ENCODE measurements at regions not wholly inside any gene's neighbourhood (a gene's known extent, or its start where the extent isn't known, plus 50 kb on each side); places are given as distances from the start of the nearest gene placed in this dataset.

- H3K4me3 ChIP-seq (replicated peaks in 1 of 2; ENCODE audit: low read depth in 1 of 2, low read length in 2 of 2), result no peak overlapping the region
- no TSS peak for BruUV-seq (replicated peaks)
- no peaks in the 10 kb centered on the region for H4K20me1 ChIP-seq (ENCODE audit: insufficient read depth)
- no peak overlapping the region for H3K4me2 ChIP-seq (ENCODE audit: low read length)
- DNase-seq (ENCODE audit: low read depth, low spot score) (no peak), ATAC-seq (no peak)
- no peak overlapping the region for H2AFZ ChIP-seq (ENCODE audit: low read depth, low read length, poor library complexity, severe bottlenecking)
- no peaks in the 10 kb centered on the region for H3K9me2 ChIP-seq (ENCODE audit: insufficient read depth)
- H3K79me2 ChIP-seq (ENCODE audit: insufficient read depth, low read length), result no peaks in the 10 kb centered on the region
- TF ChIP-seq TCF7L2 (IDR thresholded peaks at IDR 0.05; ENCODE audit: borderline replicate concordance, extremely low read depth, insufficient read depth, insufficient read length), result no peak
- no peak for TF ChIP-seq EGR1 (IDR thresholded peaks at IDR 0.05; ENCODE audit: low read depth)
- ChIA-PET RAD21 (ENCODE audit: low non-redundant PET in 1 of 2, low total read pairs in 2 of 2, uncharacterized antibody in 2 of 2, unreplicated experiment in 2 of 2) (no interaction called here), CTCF (no interaction called here), POLR2A (no interaction called here)
- H3K36me3 ChIP-seq (ENCODE audit: control insufficient read depth in 1 of 2, insufficient read depth in 2 of 2, low read length in 2 of 2), result no peaks in the 10 kb centered on the region
- H3K9me3 ChIP-seq (ENCODE audit: control insufficient read depth in 1 of 2, insufficient read depth in 1 of 2, low read depth in 1 of 2, low read length in 2 of 2), result no peaks in the 10 kb centered on the region
- intact Hi-C loops (cut with micrococcal nuclease), result loop anchor here (10.0 kb wide), 1 partner anchor 924 kb away; no protein-coding TSS in a partner anchor
- H3K27me3 ChIP-seq (ENCODE audit: insufficient read depth, low read length), result no peaks in the 10 kb centered on the region
- H3K4me1 ChIP-seq (ENCODE audit: control insufficient read depth in 1 of 2, insufficient read depth in 2 of 2, low read length in 2 of 2), result peaks cover 0 to 6% of the 10 kb centered on the region in 2 experiments; a peak in 1 of 4 replicates
- no peak overlapping the region for H3K27ac ChIP-seq (ENCODE audit: low read depth, low read length)
- H3K9ac ChIP-seq (ENCODE audit: low read length), result no peak overlapping the region
These were observed 51.2 kb upstream of the CREB1 start for GRCh38 chr2:207478572-207478971.

- ChIA-PET POLR2A (no interaction called here), CTCF (no interaction called here), RAD21 (ENCODE audit: low non-redundant PET in 1 of 2, low total read pairs in 2 of 2, uncharacterized antibody in 2 of 2, unreplicated experiment in 2 of 2) (no interaction called here)
- no peaks in the 10 kb centered on the region for H3K79me2 ChIP-seq (ENCODE audit: insufficient read depth, low read length)
- ATAC-seq (no peak), DNase-seq (ENCODE audit: low read depth, low spot score) (no peak)
- no peaks in the 10 kb centered on the region for H3K9me3 ChIP-seq (ENCODE audit: control insufficient read depth in 1 of 2, insufficient read depth in 1 of 2, low read depth in 1 of 2, low read length in 2 of 2)
- no peaks in the 10 kb centered on the region for H4K20me1 ChIP-seq (ENCODE audit: insufficient read depth)
- intact Hi-C loops (cut with micrococcal nuclease), result loop anchor here (10.0 kb wide), 1 partner anchor 924 kb away; no protein-coding TSS in a partner anchor
- BruUV-seq (replicated peaks), result no TSS peak
- H3K36me3 ChIP-seq (ENCODE audit: control insufficient read depth in 1 of 2, insufficient read depth in 2 of 2, low read length in 2 of 2), result no peaks in the 10 kb centered on the region
- no peak overlapping the region for H3K9ac ChIP-seq (ENCODE audit: low read length)
- no peaks in the 10 kb centered on the region for H3K9me2 ChIP-seq (ENCODE audit: insufficient read depth)
- no peak overlapping the region for H3K4me3 ChIP-seq (replicated peaks in 1 of 2; ENCODE audit: low read depth in 1 of 2, low read length in 2 of 2)
- H3K4me1 ChIP-seq (ENCODE audit: control insufficient read depth in 1 of 2, insufficient read depth in 2 of 2, low read length in 2 of 2), result peaks cover 0 to 6% of the 10 kb centered on the region in 2 experiments; a peak in 1 of 4 replicates
- H3K4me2 ChIP-seq (ENCODE audit: low read length), result no peak overlapping the region
- H2AFZ ChIP-seq (ENCODE audit: low read depth, low read length, poor library complexity, severe bottlenecking), result no peak overlapping the region
- H3K27ac ChIP-seq (ENCODE audit: low read depth, low read length), result no peak overlapping the region
- no peaks in the 10 kb centered on the region for H3K27me3 ChIP-seq (ENCODE audit: insufficient read depth, low read length)
- TF ChIP-seq RAD21 (IDR thresholded peaks at IDR 0.05; ENCODE audit: low read depth) (no peak), CTCF (IDR thresholded peaks at IDR 0.05 in 2 of 3, conservative IDR thresholded peaks at IDR 0.05 in 1 of 3; ENCODE audit: borderline replicate concordance in 1 of 3, insufficient read depth in 1 of 3, low read depth in 2 of 3, low read length in 2 of 3) (no peak), CBX3 (IDR thresholded peaks at IDR 0.05; ENCODE audit: low read depth) (no peak), REST (IDR thresholded peaks at IDR 0.05; ENCODE audit: low read depth) (no peak), EZH2phosphoT487 (IDR thresholded peaks at IDR 0.05; ENCODE audit: borderline replicate concordance) (no peak), MAX (IDR thresholded peaks at IDR 0.05) (no peak), TCF7L2 (IDR thresholded peaks at IDR 0.05; ENCODE audit: borderline replicate concordance, extremely low read depth, insufficient read depth, insufficient read length) (no peak), POLR2AphosphoS5 (IDR thresholded peaks at IDR 0.05; ENCODE audit: low read depth, low read length) (no peak), ZBTB33 (IDR thresholded peaks at IDR 0.05; ENCODE audit: extremely low read depth, insufficient replicate concordance, low read length) (no peak), FOSL1 (IDR thresholded peaks at IDR 0.05; ENCODE audit: low read depth) (no peak)
These were observed 50.5 kb upstream of the CREB1 start for GRCh38 chr2:207479198-207479785.
